ENCODE measurements at regions not wholly inside any gene's neighbourhood (a gene's known extent, or its start where the extent isn't known, plus 50 kb on each side); places are given as distances from the start of the nearest gene placed in this dataset.
A peak's percentile ranks its signal among the peaks of the same experiment; 100 is the strongest.
"Not testable (repeated sequence)": the region's sequence is repeated elsewhere in the genome, so short reads cannot be mapped to it uniquely, and the experiment has no call there.

DNA sequence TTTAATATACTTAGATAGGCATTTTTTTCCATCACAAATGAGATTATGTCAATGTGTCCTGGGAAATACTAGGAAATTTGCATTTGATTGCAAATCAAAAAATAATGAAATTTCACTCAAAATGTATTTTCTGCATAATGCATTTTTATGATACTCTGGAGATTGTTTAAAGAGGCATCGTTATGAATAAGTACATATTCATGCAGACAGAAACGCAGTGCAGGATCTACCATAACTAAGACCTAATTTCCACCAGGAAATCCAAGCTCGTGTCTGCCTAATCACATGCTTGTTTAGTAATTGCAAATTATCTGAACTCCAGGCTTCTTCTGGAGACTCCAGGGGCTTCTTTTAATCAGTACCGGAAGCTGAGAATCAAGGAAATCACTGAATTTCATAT is 163.5 kb upstream of the MXRA5 start:
- TF ChIP-seq POLR2AphosphoS5 (IDR thresholded peaks at IDR 0.05) (no peak), POLR2A (IDR thresholded peaks at IDR 0.05) (no peak)
- TF ChIP-seq, protein P1, sequence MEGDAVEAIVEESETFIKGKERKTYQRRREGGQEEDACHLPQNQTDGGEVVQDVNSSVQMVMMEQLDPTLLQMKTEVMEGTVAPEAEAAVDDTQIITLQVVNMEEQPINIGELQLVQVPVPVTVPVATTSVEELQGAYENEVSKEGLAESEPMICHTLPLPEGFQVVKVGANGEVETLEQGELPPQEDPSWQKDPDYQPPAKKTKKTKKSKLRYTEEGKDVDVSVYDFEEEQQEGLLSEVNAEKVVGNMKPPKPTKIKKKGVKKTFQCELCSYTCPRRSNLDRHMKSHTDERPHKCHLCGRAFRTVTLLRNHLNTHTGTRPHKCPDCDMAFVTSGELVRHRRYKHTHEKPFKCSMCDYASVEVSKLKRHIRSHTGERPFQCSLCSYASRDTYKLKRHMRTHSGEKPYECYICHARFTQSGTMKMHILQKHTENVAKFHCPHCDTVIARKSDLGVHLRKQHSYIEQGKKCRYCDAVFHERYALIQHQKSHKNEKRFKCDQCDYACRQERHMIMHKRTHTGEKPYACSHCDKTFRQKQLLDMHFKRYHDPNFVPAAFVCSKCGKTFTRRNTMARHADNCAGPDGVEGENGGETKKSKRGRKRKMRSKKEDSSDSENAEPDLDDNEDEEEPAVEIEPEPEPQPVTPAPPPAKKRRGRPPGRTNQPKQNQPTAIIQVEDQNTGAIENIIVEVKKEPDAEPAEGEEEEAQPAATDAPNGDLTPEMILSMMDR (IDR thresholded peaks at IDR 0.05) = no peak
- Histone ChIP-seq H3K4me3 (no peak overlapping the region), H3K4me1 (no peaks in the 10 kb centered on the region), H3K27ac (no peak overlapping the region), H3K27me3 (no peaks in the 10 kb centered on the region), H3K9me3 (no peaks in the 10 kb centered on the region), H3K36me3 (no peaks in the 10 kb centered on the region)
- no peak for DNase-seq (ENCODE audit: low spot score in 2 of 2)
- intact Hi-C loops (cut with DNase I; ENCODE audit: low total_unique reads) = no loop called here

- no peaks in the 10 kb centered on the region for H3K4me1 ChIP-seq
- no peak for DNase-seq (ENCODE audit: low spot score in 2 of 2)
- H3K9me3 ChIP-seq = no peaks in the 10 kb centered on the region
- H3K4me3 ChIP-seq = no peak overlapping the region
- intact Hi-C loops (cut with DNase I; ENCODE audit: low total_unique reads) = no loop called here
- no peak for TF ChIP-seq POLR2AphosphoS5 (IDR thresholded peaks at IDR 0.05)
- no peak for TF ChIP-seq POLR2A (IDR thresholded peaks at IDR 0.05)
- TF ChIP-seq, protein P1 (IDR thresholded peaks at IDR 0.05) = no peak
- no peaks in the 10 kb centered on the region for H3K36me3 ChIP-seq
- no peak overlapping the region for H3K27ac ChIP-seq
- H3K27me3 ChIP-seq = no peaks in the 10 kb centered on the region
Measured at GRCh38 chrX:3504916-3505315, 158.5 kb upstream of the MXRA5 start.

GRCh38 chrX:3501833-3502535 is 155.5 kb upstream of the MXRA5 start:
- peak in 1 of 2 donors; percentile 61 for DNase-seq (ENCODE audit: low spot score in 2 of 2)
- Histone ChIP-seq H3K4me1 (no peaks in the 10 kb centered on the region), H3K27me3 (no peaks in the 10 kb centered on the region), H3K4me3 (peak overlapping the region in 2 of 3 donors; percentile 16 to 34), H3K27ac (peak overlapping the region; percentile 55 to 68), H3K9me3 (no peaks in the 10 kb centered on the region), H3K36me3 (no peaks in the 10 kb centered on the region)
- TF ChIP-seq POLR2AphosphoS5 (IDR thresholded peaks at IDR 0.05) (no peak), POLR2A (IDR thresholded peaks at IDR 0.05) (no peak)
- TF ChIP-seq, protein P1 (IDR thresholded peaks at IDR 0.05) = no peak
- intact Hi-C loops (cut with DNase I; ENCODE audit: low total_unique reads) = no loop called here

DNA sequence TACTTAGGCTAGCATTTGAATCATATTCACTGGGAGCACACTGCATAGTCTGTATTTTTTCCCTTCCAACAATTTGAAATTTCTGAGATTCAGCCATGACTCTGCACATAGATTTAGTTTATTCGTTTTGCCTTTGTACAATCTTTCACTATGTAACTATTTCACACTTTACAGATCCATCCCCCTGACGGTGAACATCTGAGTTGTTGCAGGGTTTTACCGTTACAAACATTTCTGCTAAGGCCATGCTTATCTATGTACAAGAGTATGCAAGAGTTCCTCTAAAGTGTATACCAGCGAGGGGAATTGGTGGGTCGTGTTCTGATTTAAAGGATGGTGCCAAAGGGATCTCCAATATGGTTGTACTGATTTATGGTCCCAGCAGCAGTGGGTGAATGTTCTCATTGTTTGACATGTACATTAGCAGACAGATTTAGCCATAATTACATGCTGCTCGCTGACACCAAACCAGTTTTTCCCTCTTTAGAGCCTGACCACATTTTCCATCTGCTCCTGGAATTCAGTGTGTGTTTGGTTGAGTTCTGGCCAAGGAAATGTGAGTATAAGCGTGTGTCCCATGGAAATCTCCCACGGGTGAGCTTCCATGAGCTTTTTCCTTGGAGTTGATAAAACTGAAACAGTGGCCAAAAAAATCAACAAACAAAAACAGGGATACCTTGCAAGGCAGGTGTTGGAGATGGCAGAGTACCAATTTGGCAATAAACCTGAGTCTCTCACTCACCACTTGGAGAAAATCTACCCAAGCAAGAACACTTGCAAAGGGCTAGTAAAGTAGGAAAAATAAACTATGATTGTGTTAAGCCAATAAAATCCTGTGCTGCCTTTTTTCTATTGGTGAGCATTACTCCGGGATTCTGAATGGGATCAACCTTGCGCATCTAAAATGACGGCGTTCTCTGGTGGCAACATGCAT is 149.7 kb upstream of the MXRA5 start:
- H3K36me3 ChIP-seq; H3K27me3 ChIP-seq; H3K4me1 ChIP-seq; H3K4me3 ChIP-seq; DNase-seq (ENCODE audit: low spot score in 2 of 2); intact Hi-C loops (cut with DNase I; ENCODE audit: low total_unique reads); H3K27ac ChIP-seq; H3K9me3 ChIP-seq: not testable (repeated sequence)

DNA sequence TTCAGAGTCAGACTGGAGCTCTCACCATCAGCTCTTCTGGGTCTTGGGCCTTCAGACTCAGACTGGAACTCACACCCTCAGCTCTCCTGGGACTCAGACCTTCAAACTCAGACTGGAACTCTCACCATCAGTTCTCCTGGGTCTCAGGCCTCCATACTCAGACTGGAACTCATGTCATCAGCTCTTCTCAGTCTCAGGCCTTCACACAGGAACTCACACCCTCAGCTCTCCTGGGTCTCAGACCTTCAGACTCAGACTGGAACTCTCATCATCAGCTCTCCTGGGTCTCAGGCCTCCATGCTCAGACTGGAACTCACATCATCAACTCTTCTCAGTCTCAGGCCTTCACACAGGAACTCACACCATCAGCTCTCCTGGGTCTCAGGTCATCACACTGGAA is 147.2 kb upstream of the MXRA5 start:
- no peaks in the 10 kb centered on the region for H3K36me3 ChIP-seq
- intact Hi-C loops (cut with DNase I; ENCODE audit: low total_unique reads) = no loop called here

More for the DNA sequence above, 147.2 kb upstream of the MXRA5 start:
- Histone ChIP-seq H3K27ac (no peak overlapping the region), H3K9me3 (no peaks in the 10 kb centered on the region), H3K27me3 (no peaks in the 10 kb centered on the region), H3K4me1 (no peaks in the 10 kb centered on the region), H3K4me3 (no peak overlapping the region)
- TF ChIP-seq POLR2A (IDR thresholded peaks at IDR 0.05) (no peak), POLR2AphosphoS5 (IDR thresholded peaks at IDR 0.05) (no peak)
- TF ChIP-seq, protein P1 (IDR thresholded peaks at IDR 0.05) = no peak
- DNase-seq (ENCODE audit: low spot score in 2 of 2) = no peak

Data from breast epithelium (tissue), 4 donors.